A673 (cell line): ENCODE measurements at regions not wholly inside any gene's neighbourhood (a gene's known extent, or its start where the extent isn't known, plus 50 kb on each side); places are given as distances from the start of the nearest gene placed in this dataset.

Experiments
- EZH2 ChIP-seq: fragments of 200-600 bp; sonication (generic); IDR thresholded peaks from 2 replicates; pipeline ENCODE4 v1.6.1; 2017; ENCODE audit warnings: borderline replicate concordance, low read depth, mild to moderate bottlenecking, mixed read lengths, antibody characterized with exemption, low read length; ENCODE audit not compliant: poor library complexity, severe bottlenecking
- TF ChIP-seq, protein P1 (sequence below): fragments of 300-800, 200-600 bp; sonication (generic); conservative IDR thresholded peaks from 2 replicates; pipeline ENCODE4 v1.5.1; 2017; ENCODE audit warnings: low read depth, mild to moderate bottlenecking, antibody characterized with exemption, low read length, moderate library complexity, mixed read lengths

DNA sequence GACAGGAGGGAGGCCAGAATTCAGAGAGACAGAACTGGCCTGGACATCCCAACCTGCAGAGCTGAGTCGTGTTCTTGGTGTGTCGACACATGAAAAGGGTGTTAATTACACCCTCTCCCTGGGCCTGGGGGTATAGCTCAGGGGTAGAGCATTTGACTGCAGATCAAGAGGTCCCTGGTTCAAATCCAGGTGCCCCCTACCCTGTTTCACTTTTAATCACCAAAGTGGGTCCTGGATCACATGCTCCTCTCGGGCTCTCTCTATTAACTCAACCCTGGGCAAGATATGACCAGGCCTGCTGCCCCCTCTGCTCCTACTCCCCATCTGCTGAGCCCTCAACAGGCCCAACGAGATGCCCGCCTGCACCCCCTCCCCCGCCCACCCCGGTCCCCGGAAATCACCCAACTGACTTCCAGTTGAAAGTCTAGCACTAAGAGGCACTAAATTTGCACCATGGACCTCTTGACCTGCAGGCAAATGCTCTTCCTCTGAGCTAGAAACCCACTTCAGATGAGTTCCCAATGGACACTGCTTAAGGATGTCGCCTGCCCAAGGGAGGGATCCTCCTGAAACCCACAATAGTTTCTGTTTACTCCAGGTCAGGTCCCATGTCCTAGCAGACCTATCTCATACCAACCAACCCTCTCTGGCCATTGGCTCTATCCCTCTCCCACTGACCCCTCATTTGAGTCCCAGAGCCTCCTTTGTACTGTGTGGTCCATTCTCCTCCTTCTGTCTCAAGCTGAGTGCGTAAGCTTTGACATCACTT, 137.6 kb downstream of the ZNF467 start:
- TF ChIP-seq, protein P1, sequence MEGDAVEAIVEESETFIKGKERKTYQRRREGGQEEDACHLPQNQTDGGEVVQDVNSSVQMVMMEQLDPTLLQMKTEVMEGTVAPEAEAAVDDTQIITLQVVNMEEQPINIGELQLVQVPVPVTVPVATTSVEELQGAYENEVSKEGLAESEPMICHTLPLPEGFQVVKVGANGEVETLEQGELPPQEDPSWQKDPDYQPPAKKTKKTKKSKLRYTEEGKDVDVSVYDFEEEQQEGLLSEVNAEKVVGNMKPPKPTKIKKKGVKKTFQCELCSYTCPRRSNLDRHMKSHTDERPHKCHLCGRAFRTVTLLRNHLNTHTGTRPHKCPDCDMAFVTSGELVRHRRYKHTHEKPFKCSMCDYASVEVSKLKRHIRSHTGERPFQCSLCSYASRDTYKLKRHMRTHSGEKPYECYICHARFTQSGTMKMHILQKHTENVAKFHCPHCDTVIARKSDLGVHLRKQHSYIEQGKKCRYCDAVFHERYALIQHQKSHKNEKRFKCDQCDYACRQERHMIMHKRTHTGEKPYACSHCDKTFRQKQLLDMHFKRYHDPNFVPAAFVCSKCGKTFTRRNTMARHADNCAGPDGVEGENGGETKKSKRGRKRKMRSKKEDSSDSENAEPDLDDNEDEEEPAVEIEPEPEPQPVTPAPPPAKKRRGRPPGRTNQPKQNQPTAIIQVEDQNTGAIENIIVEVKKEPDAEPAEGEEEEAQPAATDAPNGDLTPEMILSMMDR: no peak
- no peak for TF ChIP-seq EZH2
